CD4-positive, alpha-beta T cell treated with Interleukin-4 for 4 hours (primary cell): ENCODE measurements at regions not wholly inside any gene's neighbourhood (a gene's known extent, or its start where the extent isn't known, plus 50 kb on each side); places are given as distances from the start of the nearest gene placed in this dataset.

Source experiments
- DNase-seq: peaks from one replicate; pipeline ENCODE4 v3.0.0-alpha.2; 2020

DNA sequence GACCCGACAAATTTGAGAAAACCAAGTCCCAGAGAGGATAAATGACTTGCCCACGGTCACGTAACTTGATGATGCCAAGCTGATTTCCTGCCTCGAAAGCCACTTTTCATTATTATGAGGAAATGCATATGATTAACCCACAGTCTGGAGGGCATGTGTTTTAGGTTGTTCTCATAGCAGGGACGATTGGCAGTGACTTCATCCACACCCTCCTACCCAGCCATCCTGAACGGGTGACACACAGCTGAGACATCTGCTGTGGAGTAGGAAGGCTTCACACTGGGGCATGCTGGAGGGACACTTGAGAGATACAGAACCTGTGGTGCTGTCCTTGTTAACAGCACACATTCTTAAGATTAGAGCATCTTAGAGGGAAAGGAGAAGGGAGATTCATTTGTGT, 65.4 kb upstream of the WDFY2 start:
- peak; percentile 21 for DNase-seq

DNA sequence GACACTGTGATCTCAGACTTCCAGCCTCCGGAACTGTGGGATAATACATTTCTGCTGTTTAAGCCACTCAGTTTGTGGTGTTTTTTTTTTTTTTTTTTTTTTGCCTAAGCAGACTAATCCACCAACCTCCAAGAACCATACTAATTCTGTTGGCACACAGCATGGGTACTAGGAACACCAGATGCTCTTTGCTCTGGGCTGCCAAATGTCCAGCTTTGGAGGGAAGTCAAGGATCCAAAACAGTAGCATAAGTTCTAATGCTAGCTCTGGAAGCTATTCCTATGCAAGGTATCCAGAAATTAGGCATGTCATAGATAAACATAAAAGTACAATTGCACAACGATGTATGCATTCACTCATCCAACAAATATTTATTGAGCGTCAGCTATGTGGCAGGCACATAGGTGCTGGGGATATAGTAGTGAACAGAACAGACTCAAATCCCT, 64.5 kb upstream of the WDFY2 start:
- no peak for DNase-seq

DNA sequence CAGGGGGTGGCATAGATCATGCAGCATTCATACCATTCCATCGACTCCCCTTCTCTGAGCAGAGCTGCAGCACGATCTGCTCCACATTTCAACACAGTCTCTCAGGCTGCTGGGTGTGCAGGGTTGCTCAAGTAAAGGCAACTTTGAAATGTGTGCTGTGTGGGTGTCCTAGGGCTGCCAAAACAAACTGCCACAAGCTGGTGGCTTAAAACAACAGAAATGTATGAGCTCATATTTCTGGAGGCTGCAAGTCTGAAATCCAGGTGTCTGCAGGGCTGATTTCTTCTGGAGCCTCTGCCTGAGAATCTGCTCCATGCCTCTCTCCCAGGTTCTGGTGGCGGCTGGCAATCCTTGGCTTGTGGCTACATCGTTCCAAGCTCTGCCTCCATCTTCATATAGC, 63.7 kb upstream of the WDFY2 start:
- no peak for DNase-seq

DNA sequence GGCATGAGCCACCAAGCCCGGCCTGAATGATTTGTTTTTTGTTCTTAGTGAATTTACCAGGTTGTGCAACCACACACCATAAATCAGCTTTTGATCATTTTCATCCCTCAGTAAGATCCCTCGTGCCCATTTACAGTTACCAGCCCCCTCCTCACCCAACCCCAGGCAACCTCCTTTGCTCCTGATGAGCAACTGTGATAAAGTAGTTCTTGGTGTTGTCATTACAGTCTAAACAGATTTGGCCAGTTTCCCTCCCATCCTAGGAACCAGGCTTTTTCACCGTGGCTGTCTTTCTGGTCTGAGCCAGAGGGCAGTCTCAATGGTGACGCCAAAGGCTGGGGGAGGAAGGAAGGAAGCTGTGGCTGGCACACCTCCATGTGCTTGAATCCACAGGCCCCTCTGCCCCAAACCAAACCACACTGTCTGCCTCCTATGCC, 61.2 kb upstream of the WDFY2 start:
- DNase-seq: peak; percentile 29

DNA sequence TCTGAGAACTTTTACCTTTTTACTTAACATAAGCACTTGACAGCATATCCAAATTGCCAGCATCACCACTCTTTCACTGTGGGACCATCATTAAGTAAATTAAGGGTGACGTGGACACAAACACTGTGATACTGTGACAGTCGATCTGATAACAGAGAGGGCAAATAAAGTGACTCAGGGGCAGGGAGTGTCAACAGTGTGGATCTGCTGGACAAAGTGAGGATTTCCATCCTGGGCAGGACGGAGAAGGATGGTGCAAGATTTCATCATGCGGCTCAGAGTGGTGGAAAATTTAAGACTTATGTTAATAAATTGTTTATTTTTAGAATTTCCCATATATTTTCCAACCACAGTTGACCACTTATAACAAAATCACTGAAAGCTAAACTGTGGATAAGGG, 60.0 kb upstream of the WDFY2 start:
- DNase-seq: no peak

DNA sequence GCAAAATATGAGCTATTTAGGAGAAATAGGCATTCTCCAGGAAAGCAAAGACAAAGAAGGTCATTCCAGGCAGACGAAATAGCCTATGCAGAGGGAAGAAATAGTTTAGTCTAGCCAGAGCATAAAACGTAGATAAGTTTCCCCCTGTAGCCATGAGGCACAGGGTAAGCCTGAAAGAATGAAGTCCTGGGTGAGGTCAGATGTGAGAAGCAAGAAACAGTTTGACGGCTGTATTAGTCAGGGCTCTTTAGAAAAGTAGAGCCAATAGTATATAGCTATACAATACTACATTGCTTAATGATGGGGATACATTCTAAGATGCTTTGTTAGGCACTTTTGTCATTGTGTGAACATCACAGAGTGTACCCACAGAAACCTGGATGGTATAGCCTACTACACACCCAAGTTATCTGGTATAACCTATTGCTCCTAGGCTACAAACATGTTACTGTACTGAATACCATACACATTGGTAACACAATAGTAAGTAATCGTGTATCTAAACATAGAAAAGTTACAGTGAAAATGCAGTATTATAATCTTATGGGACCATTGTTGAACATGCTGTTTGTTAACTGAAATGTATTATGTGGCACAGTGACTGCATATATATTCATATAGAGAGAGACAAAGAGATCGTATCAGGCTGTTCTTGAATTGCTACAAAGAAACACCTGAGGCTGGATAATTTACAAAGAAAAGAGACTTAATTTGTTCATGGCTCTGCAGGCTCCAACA, 59.3 kb upstream of the WDFY2 start:
- no peak for DNase-seq

DNA sequence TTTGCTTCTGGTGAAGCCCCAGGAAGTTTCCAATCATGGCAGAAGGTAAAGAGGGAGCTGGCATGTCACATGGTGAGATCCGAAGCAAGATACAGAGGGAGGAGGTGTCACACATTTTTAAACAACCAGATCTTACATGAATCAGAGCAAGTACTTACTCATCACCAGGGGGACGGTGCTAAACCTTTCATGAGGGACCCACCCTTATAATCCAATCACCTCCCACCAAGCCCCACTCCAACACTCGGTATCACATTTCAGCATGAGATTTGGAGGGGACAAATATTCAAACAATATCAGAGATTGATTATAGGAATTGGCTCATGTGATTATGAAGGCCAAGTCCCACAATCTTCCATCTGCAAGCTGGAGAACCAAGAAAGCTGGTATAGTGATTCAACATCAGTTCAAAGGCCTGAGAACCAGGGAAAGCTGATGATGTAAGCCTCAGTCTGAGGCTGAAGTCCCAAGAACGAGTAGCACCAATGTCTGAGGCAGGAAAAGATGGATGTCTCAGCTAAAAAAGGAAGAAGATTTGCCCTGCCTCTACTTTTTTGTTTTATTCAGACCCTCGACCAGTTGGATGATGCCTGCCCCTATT, 58.6 kb upstream of the WDFY2 start:
- no peak for DNase-seq

DNA sequence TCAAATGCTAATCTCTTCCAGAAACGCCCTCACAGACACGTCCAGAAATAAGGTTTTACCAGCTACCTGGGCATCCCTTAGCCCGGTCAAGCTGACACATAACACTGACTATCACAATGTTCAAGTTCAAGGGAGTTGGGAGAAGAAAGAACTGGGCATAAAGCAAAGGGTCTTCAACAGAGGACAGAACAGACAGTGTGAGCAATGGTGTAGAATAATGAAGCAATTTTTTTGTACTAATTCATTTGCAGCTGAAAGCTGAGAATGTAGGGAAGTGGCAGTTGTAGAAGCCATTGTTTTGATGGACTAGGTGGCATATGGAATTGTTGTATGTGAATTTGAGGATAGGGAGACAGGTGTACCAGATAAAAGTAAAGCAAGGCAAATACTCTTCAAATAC, 58.1 kb upstream of the WDFY2 start:
- no peak for DNase-seq

DNA sequence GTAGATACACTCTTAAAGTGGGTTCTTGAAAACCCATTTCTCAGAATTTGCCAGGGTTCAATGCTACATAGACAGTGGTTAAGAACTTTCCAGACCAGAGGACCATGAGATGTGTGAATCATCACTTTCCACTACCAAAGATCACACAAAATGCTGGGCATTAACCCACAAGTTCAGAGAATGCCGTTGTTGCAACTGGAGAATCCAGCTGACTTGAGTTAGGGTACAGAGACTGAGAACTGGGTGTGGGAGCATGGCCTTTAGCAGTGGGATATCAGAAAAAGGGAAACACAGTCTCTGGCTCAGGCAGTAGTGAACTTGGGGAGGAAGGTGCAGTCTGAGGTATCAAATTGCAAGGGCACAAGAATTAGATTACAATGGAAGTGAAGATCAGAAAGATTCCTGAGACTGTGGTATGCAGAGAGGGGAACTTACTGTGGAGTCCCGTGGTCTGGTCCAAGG, 51.5 kb upstream of the WDFY2 start:
- peak; percentile 15 for DNase-seq

DNA sequence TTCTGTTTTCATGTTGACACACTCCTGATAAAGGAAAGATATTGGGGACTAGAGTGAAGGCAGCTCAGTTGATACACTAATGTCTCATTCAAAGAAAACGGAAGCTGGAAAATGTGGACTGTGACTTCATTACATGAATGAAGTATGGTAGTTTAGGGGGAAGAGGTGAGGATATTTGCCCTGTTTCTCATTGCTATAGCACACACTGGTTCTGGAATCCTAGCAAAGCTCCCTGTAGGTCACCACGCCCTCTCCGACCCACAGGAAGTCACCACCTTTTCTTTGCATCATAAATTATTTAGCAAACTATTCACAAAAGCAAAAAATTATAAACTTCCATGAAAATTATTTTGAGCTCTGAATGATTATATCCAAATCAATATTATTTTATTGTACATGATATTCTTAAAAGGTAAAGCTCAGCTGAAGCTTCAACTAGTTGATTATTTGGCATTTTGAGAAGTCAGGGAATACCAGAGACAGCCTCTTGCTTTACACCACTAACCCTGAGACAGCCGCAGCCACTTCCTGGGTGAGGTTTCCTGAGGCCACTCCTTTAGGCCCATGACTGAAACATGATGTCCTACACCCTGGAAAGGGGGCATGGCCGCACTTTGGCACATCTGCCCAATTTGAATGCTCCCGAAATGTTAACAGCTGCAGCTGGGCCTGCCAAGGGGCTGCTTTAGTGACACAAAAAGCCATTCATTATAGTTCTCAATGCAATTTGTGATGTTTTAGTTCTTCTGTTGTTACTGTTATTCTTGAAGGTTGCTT, 50.0 kb upstream of the WDFY2 start:
- DNase-seq: peak; percentile 63
